H1 (cell line): ENCODE measurements at regions not wholly inside any gene's neighbourhood (a gene's known extent, or its start where the extent isn't known, plus 50 kb on each side); places are given as distances from the start of the nearest gene placed in this dataset.

ENCODE experiments used
- CTCF ChIA-PET: fragments of 300-600 bp; sonication (Branson Sonifier 250); formaldehyde crosslinking; loops from one replicate; lab custom pipeline; 2021; ENCODE audit not compliant: partially characterized antibody; lab: Charles Lee
- POLR2A ChIA-PET: fragments of 300-600 bp; sonication (Branson Sonifier 250); formaldehyde crosslinking; loops from one replicate; lab custom pipeline; 2021; ENCODE audit warnings: inconsistent platforms; ENCODE audit not compliant: partially characterized antibody; lab: Charles Lee
- DNase-seq, 2 experiments: peaks; one replicate each; pipeline versions ENCODE4 v3.0.0 to v3.0.0-alpha.2; 2010 to 2022; ENCODE audit warnings: low spot score in 2 of 2, low read depth in 1 of 2, mixed read lengths in 1 of 2
- FAIRE-seq: peaks from 2 replicates; lab custom pipeline; 2011; peaks lifted over from hg19 to GRCh38; lab: Jason Lieb, UNC
- H2AFZ ChIP-seq: 2 replicates; pipeline ENCODE4 v1.8.1; 2012; ENCODE audit warnings: low read length, inconsistent platforms
- H2AK5ac ChIP-seq: 2 replicates; pipeline ENCODE4 v1.6.1; 2013; ENCODE audit warnings: low read depth, low read length
- H2BK120ac ChIP-seq: replicated peaks from 2 replicates; pipeline ENCODE3; 2013; ENCODE audit warnings: low read depth, low read length, inconsistent platforms
- H2BK12ac ChIP-seq: 2 replicates; pipeline ENCODE4 v1.6.1; 2013; ENCODE audit warnings: low read depth, low read length
- H2BK15ac ChIP-seq: 2 replicates; pipeline ENCODE4 v1.6.1; 2013; ENCODE audit warnings: low read length
- H2BK20ac ChIP-seq: 2 replicates; pipeline ENCODE4 v1.6.1; 2013; ENCODE audit warnings: low read length
- H2BK5ac ChIP-seq: 2 replicates; pipeline ENCODE4 v1.6.1; 2013; ENCODE audit warnings: low read depth, low read length
- H3K14ac ChIP-seq: 2 replicates; pipeline ENCODE4 v1.6.1; 2013; ENCODE audit warnings: inconsistent platforms; ENCODE audit not compliant: insufficient read length
- H3K18ac ChIP-seq: 2 replicates; pipeline ENCODE4 v1.6.1; 2013; ENCODE audit warnings: low read length; ENCODE audit errors: extremely low read depth
- H3K23ac ChIP-seq: 2 replicates; pipeline ENCODE4 v1.6.1; 2013; ENCODE audit warnings: inconsistent platforms; ENCODE audit not compliant: insufficient read length
- H3K23me2 ChIP-seq: 2 replicates; pipeline ENCODE4 v1.6.1; 2013; ENCODE audit warnings: low read depth, low read length
- H3K27ac ChIP-seq: 2 replicates; pipeline ENCODE4 v1.6.1; 2011; ENCODE audit warnings: low read depth, low read length, inconsistent platforms
- H3K27me3 ChIP-seq, 4 experiments: replicated peaks in 1 of 4; 1 replicate in 1 of 4; 2 replicates in 3 of 4; pipeline versions ENCODE4 v1.6.1 to v1.8.1; 2011 to 2013; ENCODE audit warnings: low read length in 3 of 4, mild to moderate bottlenecking in 3 of 4, inconsistent platforms in 2 of 4, mixed read lengths in 2 of 4, moderate library complexity in 1 of 4; ENCODE audit not compliant: control insufficient read depth in 3 of 4, insufficient read depth in 3 of 4; ENCODE audit errors: extremely low read depth in 1 of 4
- H3K36me3 ChIP-seq, 4 experiments: 2 replicates each; pipeline versions ENCODE4 v1.6.1 to v1.8.1; 2011 to 2013; ENCODE audit warnings: mild to moderate bottlenecking in 4 of 4, low read length in 3 of 4, moderate library complexity in 2 of 4, control low read depth in 1 of 4, inconsistent platforms in 1 of 4; ENCODE audit not compliant: insufficient read depth in 4 of 4, control insufficient read depth in 2 of 4
- H3K4ac ChIP-seq: replicated peaks from 2 replicates; pipeline ENCODE3; 2013; ENCODE audit warnings: low read length, low read depth, mixed read lengths, inconsistent platforms; ENCODE audit not compliant: insufficient read length
- H3K4me1 ChIP-seq, 4 experiments: replicated peaks in 1 of 4; 1 replicate in 1 of 4; 2 replicates in 3 of 4; pipeline versions ENCODE4 v1.6.1 to v1.8.1; 2011 to 2013; ENCODE audit warnings: low read length in 3 of 4, inconsistent platforms in 2 of 4, mixed read lengths in 1 of 4; ENCODE audit not compliant: insufficient read depth in 4 of 4, control insufficient read depth in 3 of 4
- H3K4me2 ChIP-seq, 2 experiments: 2 replicates each; pipeline versions ENCODE4 v1.6.1 to v1.8.1; 2011 to 2013; ENCODE audit warnings: low read depth in 2 of 2, low read length in 2 of 2, control low read depth in 1 of 2, inconsistent platforms in 1 of 2, mild to moderate bottlenecking in 1 of 2; ENCODE audit not compliant: insufficient read depth in 1 of 2
- H3K4me3 ChIP-seq, 4 experiments: fragments of 200-600, 300-600 bp in 1 of 4; sonication (generic), shearing (Covaris generic), sonication (Bioruptor Twin) in 1 of 4; 2 replicates each; pipeline versions ENCODE4 v1.5.1 to v1.8.1; 2011 to 2016; ENCODE audit warnings: low read length in 4 of 4, low read depth in 3 of 4, control low read depth in 2 of 4, inconsistent platforms in 2 of 4, mild to moderate bottlenecking in 2 of 4, mixed read lengths in 1 of 4, moderate library complexity in 1 of 4; ENCODE audit not compliant: insufficient read depth in 2 of 4; ENCODE audit errors: extremely low read depth in 1 of 4
- H3K56ac ChIP-seq: replicated peaks from 2 replicates; pipeline ENCODE3; 2013; ENCODE audit warnings: low read depth, mild to moderate bottlenecking, mixed read lengths, low read length, inconsistent platforms; ENCODE audit not compliant: insufficient read length
- H3K79me1 ChIP-seq: 2 replicates; pipeline ENCODE4 v1.6.1; 2013; ENCODE audit warnings: low read depth, low read length, control low read depth
- H3K79me2 ChIP-seq, 2 experiments: 2 replicates each; pipeline versions ENCODE4 v1.6.1 to v1.8.1; 2012 to 2013; ENCODE audit warnings: low read length in 2 of 2, mild to moderate bottlenecking in 2 of 2, inconsistent platforms in 1 of 2; ENCODE audit not compliant: insufficient read depth in 2 of 2, control insufficient read depth in 1 of 2
- H3K9ac ChIP-seq, 4 experiments: replicated peaks in 1 of 4; 1 replicate in 1 of 4; 2 replicates in 3 of 4; pipeline versions ENCODE4 v1.6.1 to v1.8.1; 2011 to 2013; ENCODE audit warnings: low read depth in 3 of 4, low read length in 3 of 4, control low read depth in 2 of 4, mild to moderate bottlenecking in 2 of 4, moderate library complexity in 2 of 4, inconsistent platforms in 1 of 4; ENCODE audit errors: extremely low read depth in 1 of 4
- H3K9me3 ChIP-seq, 2 experiments: 2 replicates each; pipeline versions ENCODE4 v1.6.1 to v1.8.1; 2012 to 2013; ENCODE audit warnings: mild to moderate bottlenecking in 2 of 2, moderate library complexity in 2 of 2, control low read depth in 1 of 2, inconsistent platforms in 1 of 2, low read depth in 1 of 2, low read length in 1 of 2, mixed read lengths in 1 of 2; ENCODE audit not compliant: insufficient read depth in 2 of 2
- H4K20me1 ChIP-seq, 2 experiments: replicated peaks in 1 of 2; 2 replicates each; pipeline versions ENCODE3 to v1.8.1; 2011 to 2013; ENCODE audit warnings: inconsistent platforms in 2 of 2, low read length in 2 of 2, mild to moderate bottlenecking in 1 of 2; ENCODE audit not compliant: insufficient read depth in 2 of 2, control insufficient read depth in 1 of 2
- H4K5ac ChIP-seq: 2 replicates; pipeline ENCODE4 v1.6.1; 2013; ENCODE audit warnings: low read length, low read depth, mixed read lengths, inconsistent platforms; ENCODE audit not compliant: insufficient read length
- H4K8ac ChIP-seq: 2 replicates; pipeline ENCODE4 v1.8.0; 2013; ENCODE audit warnings: mild to moderate bottlenecking, moderate library complexity, low read length, inconsistent platforms; ENCODE audit not compliant: insufficient read depth; ENCODE audit errors: extremely low read depth
- H4K91ac ChIP-seq: replicated peaks from 2 replicates; pipeline ENCODE3; 2013; ENCODE audit warnings: low read length, mixed read lengths, inconsistent platforms; ENCODE audit not compliant: insufficient read length
- WGBS, 2 experiments: shearing (Covaris generic) in 1 of 2; methylation state at CpG; one replicate each; pipeline versions ENCODE4 v1.1.6 to v1.1.7; 2013 to 2015; ENCODE audit warnings: low lambda C conversion rate in 2 of 2, mixed read lengths in 2 of 2, inconsistent platforms in 1 of 2, low coverage in 1 of 2, missing lambda C conversion rate in 1 of 2; ENCODE audit not compliant: insufficient replicate concordance in 2 of 2, insufficient coverage in 1 of 2, insufficient read length in 1 of 2; ENCODE audit errors: extremely low coverage in 1 of 2, missing lambda C conversion rate in 1 of 2; 5-methylcytosine and 5-hydroxymethylcytosine counted together

DNA sequence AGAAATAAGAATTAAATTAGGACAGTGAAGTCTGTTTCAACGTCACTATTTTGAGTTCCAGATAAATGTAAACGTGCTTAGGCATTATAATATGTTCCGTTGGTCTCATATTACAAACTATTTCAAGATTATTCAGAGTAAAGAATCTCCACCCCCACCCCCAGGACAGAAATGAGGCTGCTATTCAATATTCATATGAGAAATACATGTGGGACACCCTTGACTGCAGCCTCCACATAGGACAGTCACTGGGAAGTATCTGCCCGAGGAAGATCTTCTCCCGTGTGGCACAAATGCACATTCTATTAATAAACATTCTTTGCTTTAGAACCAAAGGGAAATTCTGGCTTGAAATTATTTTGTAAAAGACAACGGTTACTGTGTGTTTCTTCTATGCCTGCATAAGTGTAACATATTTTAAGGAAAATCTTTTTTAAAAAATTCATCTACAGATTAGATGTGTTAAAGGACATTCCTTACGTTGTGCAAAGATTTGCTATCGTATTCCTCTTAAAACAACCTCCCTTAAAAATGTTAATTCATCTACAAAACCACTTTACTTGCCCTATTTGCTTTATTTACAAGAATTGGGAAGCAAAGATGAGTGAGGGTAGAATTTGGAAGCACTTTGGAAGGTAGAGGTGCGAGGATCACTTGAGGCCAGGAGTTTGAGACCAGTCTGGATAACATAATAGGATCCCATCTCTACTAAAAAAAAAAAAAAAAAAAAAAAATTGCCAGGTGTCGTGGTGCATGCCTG, 148.3 kb upstream of the SOX14 start:
- H2AK5ac ChIP-seq: no peak overlapping the region
- H4K8ac ChIP-seq: no peak overlapping the region
- DNase-seq: no peak
- WGBS, 2 experiments: 90% methylated on average over 10 of the region's 10 CpGs; no CpG with 5 or more reads in 1 of the 2 experiments
- no peak overlapping the region for H3K27ac ChIP-seq
- POLR2A ChIA-PET: no interaction called here
- H3K4me3 ChIP-seq: no peak overlapping the region
- no peaks in the 10 kb centered on the region for H3K9me3 ChIP-seq
- H3K4me2 ChIP-seq: no peak overlapping the region
- peaks cover 0 to 14% (median 5%) of the 10 kb centered on the region in 4 experiments; a peak in 2 of 7 replicates for H3K4me1 ChIP-seq
- no peak overlapping the region for H3K9ac ChIP-seq
- no peak overlapping the region for H2BK12ac ChIP-seq
- no peak overlapping the region for H3K18ac ChIP-seq
- H4K91ac ChIP-seq: no peak overlapping the region
- no peak overlapping the region for H2AFZ ChIP-seq
- no peak for FAIRE-seq
- no peak overlapping the region for H2BK20ac ChIP-seq
- H3K4ac ChIP-seq: no peak overlapping the region
- no peak overlapping the region for H3K14ac ChIP-seq
- no peak overlapping the region for H4K5ac ChIP-seq
- no peak overlapping the region for H2BK15ac ChIP-seq
- H4K20me1 ChIP-seq: no peaks in the 10 kb centered on the region
- no peaks in the 10 kb centered on the region for H3K36me3 ChIP-seq
- no peak overlapping the region for H2BK120ac ChIP-seq
- H3K23me2 ChIP-seq: no peaks in the 10 kb centered on the region
- no peaks in the 10 kb centered on the region for H3K27me3 ChIP-seq
- H3K79me2 ChIP-seq: no peaks in the 10 kb centered on the region
- no peak overlapping the region for H3K23ac ChIP-seq
- no peak overlapping the region for H3K56ac ChIP-seq
- H3K79me1 ChIP-seq: no peaks in the 10 kb centered on the region
- CTCF ChIA-PET: interaction anchor here (0.7 to 0.9 kb wide), 2 partner anchors 76 to 84 kb away, joined by 3 read pairs; no protein-coding TSS in a partner anchor
- no peak overlapping the region for H2BK5ac ChIP-seq
